ENCODE measurements at regions not wholly inside any gene's neighbourhood (a gene's known extent, or its start where the extent isn't known, plus 50 kb on each side); places are given as distances from the start of the nearest gene placed in this dataset.

DNA sequence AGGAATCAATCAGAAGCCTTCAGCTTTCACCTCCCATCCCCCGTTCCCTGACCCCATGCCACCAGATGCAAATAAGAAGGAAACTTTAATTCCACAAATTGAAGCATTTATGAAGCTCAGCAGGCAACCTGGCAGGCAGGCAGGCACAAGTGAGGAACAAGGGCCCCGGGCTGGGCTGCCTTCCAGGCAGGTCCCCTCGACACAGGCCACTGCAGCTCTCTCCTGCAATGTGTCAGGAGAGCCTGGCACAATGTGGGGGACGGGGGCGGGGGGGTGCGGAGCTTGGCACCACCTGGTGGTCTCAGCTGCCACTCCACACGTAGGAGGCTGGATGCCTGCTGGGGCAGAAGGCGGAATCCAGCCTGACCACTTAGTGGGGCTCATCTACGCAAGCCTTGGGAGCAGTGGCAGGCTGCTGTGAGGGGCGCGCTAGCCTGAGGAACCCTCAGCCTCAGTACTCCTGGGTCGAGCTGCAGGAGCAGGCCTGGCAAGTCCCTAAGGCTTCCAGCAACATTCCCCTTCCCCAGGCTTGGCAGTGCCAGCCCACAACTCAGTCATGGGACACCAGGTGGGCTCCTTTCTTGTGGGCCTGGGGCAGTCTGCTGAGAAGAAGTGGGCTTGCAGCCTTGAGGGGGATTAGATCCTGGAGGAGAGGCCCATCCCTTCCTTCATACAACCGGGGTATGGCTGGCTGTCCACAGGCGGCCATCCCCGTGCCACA is 50.2 kb upstream of the KCNMB1 start:
- 0 out of 2 replicates have a peak overlapping the region, but pooled peaks have one; percentile 75 for H2BK12ac ChIP-seq (ENCODE audit: low read depth, low read length)
- 0 out of 2 replicates have a peak overlapping the region, but pooled peaks have one; percentile 65 for H3K18ac ChIP-seq (ENCODE audit: extremely low read depth, low read length)
- H3K9ac ChIP-seq (replicated peaks in 1 of 4; ENCODE audit: extremely low read depth in 1 of 4, low read depth in 3 of 4, low read length in 3 of 4): no peak overlapping the region
- no peaks in the 10 kb centered on the region for H3K79me2 ChIP-seq (ENCODE audit: control insufficient read depth in 1 of 2, insufficient read depth in 2 of 2, low read length in 2 of 2)
- no peak overlapping the region for H3K4me2 ChIP-seq (ENCODE audit: insufficient read depth in 1 of 2, low read depth in 2 of 2, low read length in 2 of 2)
- no peak overlapping the region for H3K4ac ChIP-seq (replicated peaks; ENCODE audit: insufficient read length, low read depth, low read length)
- H3K9me3 ChIP-seq (ENCODE audit: insufficient read depth in 2 of 2, low read depth in 1 of 2, low read length in 1 of 2): no peaks in the 10 kb centered on the region
- ChIA-PET POLR2A (ENCODE audit: partially characterized antibody) (no interaction called here), CTCF (ENCODE audit: partially characterized antibody) (interaction anchor here (1.0 to 2.8 kb wide), 8 partner anchors 13 to 192 kb away, joined by 3 to 10 read pairs (median 4); no protein-coding TSS in a partner anchor)
- no peak overlapping the region for H2BK5ac ChIP-seq (ENCODE audit: low read depth, low read length)
- H3K36me3 ChIP-seq (ENCODE audit: control insufficient read depth in 2 of 4, insufficient read depth in 4 of 4, low read length in 3 of 4): no peaks in the 10 kb centered on the region
- H3K4me1 ChIP-seq (replicated peaks in 1 of 4; ENCODE audit: control insufficient read depth in 3 of 4, insufficient read depth in 4 of 4, low read length in 3 of 4): peaks cover 0 to 12% (median 7%) of the 10 kb centered on the region in 4 experiments; a peak in 6 of 7 replicates
- no peak overlapping the region for H3K14ac ChIP-seq (ENCODE audit: insufficient read length)
- H3K27me3 ChIP-seq (replicated peaks in 1 of 4; ENCODE audit: control insufficient read depth in 3 of 4, extremely low read depth in 1 of 4, insufficient read depth in 3 of 4, low read length in 3 of 4): no peaks in the 10 kb centered on the region
- H4K8ac ChIP-seq (ENCODE audit: extremely low read depth, insufficient read depth, low read length): peak overlapping the region; percentile 30; the same call in 1 of the 2 replicates
- peak overlapping the region; percentile 61; the same call in 1 of the 2 replicates for H2BK20ac ChIP-seq (ENCODE audit: low read length)
- no peak overlapping the region for H2AK5ac ChIP-seq (ENCODE audit: low read depth, low read length)
- H3K23ac ChIP-seq (ENCODE audit: insufficient read length): no peak overlapping the region
- no peak overlapping the region for H3K27ac ChIP-seq (ENCODE audit: low read depth, low read length)
- H4K5ac ChIP-seq (ENCODE audit: insufficient read length, low read depth, low read length): no peak overlapping the region
- H3K23me2 ChIP-seq (ENCODE audit: low read depth, low read length): no peaks in the 10 kb centered on the region
- FAIRE-seq (no peak), DNase-seq (ENCODE audit: low read depth in 1 of 2, low spot score in 2 of 2) (peak in 1 of 2 experiments; percentile 46)
- no peak overlapping the region for H3K56ac ChIP-seq (replicated peaks; ENCODE audit: insufficient read length, low read depth, low read length)
- WGBS, 2 experiments (ENCODE audit: extremely low coverage in 1 of 2, insufficient coverage in 1 of 2, insufficient read length in 1 of 2, insufficient replicate concordance in 2 of 2, low coverage in 1 of 2, low lambda C conversion rate in 2 of 2, missing lambda C conversion rate in 1 of 2): 76% methylated on average over 11 of the region's 15 CpGs; no CpG with 5 or more reads in 1 of the 2 experiments
- H2BK15ac ChIP-seq (ENCODE audit: low read length): 0 out of 2 replicates have a peak overlapping the region, but pooled peaks have one; percentile 92
- TF ChIP-seq SRF (IDR thresholded peaks at IDR 0.05; ENCODE audit: low read depth, low read length) (no peak), CTCF (IDR thresholded peaks at IDR 0.05; ENCODE audit: control extremely low read depth in 1 of 3, insufficient read depth in 1 of 3, low read depth in 1 of 3, low read length in 3 of 3) (peak in 1 of 3 experiments; percentile 5; a peak in 1 of 4 replicates)
- peak overlapping the region; percentile 67 for H4K91ac ChIP-seq (replicated peaks; ENCODE audit: insufficient read length, low read length)
- H4K20me1 ChIP-seq (replicated peaks in 1 of 2; ENCODE audit: control insufficient read depth in 1 of 2, insufficient read depth in 2 of 2, low read length in 2 of 2): no peaks in the 10 kb centered on the region
- H3K4me3 ChIP-seq (ENCODE audit: extremely low read depth in 1 of 4, insufficient read depth in 2 of 4, low read depth in 3 of 4, low read length in 4 of 4): no peak overlapping the region
- no peaks in the 10 kb centered on the region; the same call in 1 of the 2 replicates for H3K79me1 ChIP-seq (ENCODE audit: low read depth, low read length)
- no peak overlapping the region for H2AFZ ChIP-seq (ENCODE audit: low read length)
- no peak overlapping the region for H2BK120ac ChIP-seq (replicated peaks; ENCODE audit: low read depth, low read length)

Data from H1 (cell line).